ENCODE measurements at regions not wholly inside any gene's neighbourhood (a gene's known extent, or its start where the extent isn't known, plus 50 kb on each side); places are given as distances from the start of the nearest gene placed in this dataset.
"Not testable (repeated sequence)": the region's sequence is repeated elsewhere in the genome, so short reads cannot be mapped to it uniquely, and the experiment has no call there.

DNA sequence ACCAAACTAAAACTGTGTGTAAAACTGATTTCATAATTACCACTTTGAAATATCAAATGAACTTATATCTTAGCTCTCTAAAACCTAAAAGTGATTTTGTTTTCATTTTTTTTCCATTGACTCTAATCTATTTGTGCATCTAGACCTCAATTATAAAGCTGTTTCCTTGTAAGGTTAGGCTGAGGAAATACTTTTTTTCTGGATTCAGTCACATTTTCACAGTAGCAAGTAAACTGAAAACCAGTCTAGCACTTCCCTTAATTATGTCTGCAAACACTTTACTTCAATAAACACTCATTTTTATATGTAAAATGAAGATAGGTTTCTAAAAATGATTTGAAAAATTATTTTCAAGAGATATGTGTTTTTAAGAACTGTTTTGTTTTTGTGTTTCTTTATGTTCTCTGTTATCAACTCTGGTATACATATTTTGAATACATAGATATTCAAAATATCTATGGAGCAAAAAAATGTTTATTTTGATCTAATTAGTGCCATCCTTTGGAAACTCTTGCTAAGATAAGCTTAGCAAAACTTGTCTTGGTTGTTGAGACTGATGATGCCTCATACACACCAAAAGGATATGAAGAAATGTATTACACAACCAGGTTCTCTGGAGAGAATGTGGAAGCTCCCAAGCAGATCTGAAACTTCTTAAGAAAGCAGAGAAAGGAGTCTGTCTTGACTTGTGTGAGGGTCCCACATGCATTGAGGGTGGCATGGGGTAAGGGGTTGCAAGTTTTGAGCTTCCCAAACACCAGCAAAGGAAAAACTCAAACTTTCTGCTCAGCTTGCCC lies 1887.4 kb downstream of the PCDH9 start:
- DNase-seq: no peak

DNA sequence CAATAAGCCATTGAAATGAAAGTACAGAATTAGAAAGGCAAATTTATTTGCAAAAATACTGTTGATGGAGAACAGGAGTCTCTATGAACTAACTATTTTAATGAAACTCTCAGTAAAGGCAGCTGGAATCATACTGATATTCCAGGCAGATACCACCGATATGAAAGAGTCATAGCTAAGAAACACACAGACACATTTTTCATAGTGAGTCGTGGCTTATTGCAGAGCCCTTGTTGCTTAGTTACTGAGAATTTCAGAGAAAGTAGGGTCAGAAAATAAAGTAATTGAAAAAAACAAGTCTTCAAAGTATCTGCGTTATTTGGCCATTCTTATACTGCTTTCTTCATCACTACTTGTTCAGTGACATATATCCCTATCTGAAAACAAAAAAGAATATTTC lies 1890.9 kb downstream of the PCDH9 start:
- DNase-seq: no peak

DNA sequence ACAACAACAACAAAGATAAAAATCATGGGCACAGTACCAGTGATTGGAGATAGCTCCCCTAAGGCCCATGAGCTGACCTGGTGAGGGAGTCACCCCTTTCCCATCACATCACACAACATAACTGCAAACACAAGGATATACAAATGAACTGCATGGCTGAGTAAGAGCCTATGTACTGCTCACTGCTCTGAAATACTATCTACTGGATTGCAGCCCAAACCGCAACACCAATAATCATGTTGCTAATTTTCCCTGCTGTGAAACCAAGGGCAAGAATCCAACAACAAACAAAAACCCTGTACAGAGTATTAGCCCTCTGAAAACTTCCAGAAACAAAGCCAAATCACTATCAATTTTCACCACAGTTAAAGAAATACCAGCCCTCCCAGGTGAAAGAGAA lies 1893.2 kb downstream of the PCDH9 start:
- DNase-seq: no peak

DNA sequence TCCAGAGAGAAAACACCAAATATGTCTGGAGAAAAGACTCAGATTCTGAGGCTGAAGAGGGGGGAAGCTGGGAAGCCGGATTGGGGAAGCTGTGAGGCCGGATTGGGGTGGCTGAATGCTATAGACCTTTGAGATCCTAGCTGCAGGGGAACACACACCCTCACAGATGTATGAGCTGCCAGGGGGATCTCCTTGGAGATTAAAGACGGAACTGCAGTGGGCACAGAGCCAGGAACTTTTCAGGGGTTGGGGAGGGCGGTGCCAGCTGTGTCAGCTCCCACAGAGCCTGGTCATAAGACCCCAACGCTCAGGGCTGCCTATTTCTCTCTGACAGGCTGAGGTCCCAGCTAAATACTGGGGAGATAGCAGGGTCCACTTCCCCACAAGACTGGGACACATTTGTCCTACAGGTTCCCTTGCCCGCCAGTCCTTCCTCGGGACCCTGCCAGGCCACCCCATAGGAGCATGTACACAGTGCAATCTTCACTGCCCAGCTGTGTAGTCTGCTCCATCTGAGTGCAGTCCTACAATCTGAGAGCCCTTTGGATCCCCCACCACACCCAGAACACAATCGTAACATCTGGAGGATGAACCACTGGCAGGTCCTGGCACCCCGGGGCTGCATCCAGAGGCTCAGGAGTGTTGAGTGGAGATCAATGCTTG lies 1893.9 kb downstream of the PCDH9 start:
- DNase-seq: no peak

DNA sequence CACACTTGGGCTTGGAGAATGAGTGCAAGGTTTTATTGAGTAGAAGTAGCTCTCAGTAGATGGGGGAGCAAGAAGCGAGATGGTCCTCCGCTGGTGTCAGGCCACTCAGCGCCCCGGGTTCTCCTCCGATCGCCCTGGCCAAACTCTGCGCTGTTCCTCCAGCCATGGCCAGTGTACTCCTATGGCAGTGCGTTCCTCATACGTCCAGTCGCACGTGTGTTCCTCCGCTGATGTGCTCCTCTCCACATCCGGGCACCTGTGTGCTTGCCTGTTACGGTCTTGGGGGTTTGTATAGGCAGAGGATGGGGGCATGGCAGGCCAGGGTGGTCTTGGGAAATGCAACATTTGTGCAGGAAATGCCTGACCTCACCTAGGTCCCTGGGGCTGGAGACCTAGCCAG lies 1899.4 kb downstream of the PCDH9 start:
- DNase-seq: no peak

DNA sequence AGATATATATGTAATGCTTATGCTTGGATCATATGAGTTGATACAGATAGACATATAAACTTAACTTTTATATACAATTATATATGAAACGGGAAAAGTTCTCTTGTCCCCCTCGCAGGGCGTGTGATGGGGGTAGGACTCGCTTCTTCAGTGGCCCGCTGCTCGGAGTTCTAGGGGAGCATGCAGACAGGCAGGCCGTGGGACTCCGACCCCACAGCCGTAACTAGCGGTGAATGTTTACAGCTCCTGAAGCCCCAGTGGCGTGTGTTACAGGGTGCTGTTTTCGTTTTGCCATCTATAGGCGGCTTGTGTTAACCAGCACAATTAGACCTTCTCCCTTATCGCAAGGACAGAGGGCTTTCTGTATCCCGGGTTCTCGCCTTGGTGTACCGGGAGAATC lies 1899.8 kb downstream of the PCDH9 start:
- no peak for DNase-seq

DNA sequence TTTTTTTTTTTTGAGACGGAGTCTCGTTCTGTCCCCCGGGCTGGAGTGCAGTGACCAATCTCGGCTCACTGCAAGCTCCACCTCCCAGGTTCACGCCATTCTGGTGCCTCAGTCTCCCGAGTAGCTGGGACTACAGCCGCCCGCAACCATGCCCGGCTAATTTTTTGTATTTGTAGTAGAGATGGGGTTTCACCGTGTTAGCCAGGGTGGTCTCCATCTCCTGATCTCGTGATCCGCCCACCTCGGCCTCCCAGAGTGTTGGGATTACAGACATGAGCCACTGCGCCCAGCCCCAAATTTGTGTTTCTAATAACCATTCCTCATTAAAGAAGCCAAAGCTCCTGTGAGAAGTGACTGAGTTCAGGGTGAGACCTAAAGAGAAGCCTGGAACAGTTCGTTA lies 1906.9 kb downstream of the PCDH9 start:
- not testable (repeated sequence) for DNase-seq

DNA sequence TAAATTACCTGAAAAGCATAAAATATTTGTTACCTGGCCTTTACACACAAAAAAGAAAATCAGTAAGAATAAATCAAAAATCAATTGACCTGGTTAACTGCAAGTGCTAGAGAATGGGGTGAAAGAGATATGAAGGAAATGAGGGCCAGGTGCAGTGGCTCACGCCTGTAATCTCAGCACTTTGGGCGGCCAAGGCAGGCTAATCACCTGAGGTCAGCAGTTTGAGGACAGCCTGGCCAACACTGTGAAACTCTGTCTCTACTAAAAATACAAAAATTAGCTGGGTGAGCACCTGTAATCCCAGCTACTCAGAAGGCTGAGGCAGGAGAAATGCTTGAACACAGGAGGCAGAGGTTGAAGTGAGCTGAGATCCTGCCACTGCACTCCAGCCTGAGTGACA lies 1908.7 kb downstream of the PCDH9 start:
- DNase-seq: not testable (repeated sequence)

DNA sequence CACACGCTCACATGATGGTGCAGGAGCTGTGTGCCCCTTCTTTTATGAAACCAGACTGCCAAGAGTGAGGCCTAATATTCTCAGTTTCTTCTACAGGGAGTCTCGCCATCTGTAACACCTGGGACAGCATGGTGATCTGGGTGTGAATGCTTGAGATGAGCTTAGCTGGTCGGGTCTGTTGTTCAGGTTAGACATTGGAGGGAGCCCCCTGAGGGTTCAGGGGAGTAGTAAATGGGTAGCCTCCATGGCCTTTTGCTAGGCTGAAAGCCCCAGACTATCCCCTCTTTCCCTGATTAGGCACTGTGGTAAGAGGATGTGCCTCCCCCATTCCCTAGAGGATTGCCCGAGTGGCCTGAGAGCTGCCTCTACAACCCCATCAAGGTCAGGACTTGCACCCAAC lies 1916.1 kb downstream of the PCDH9 start:
- no peak for DNase-seq

DNA sequence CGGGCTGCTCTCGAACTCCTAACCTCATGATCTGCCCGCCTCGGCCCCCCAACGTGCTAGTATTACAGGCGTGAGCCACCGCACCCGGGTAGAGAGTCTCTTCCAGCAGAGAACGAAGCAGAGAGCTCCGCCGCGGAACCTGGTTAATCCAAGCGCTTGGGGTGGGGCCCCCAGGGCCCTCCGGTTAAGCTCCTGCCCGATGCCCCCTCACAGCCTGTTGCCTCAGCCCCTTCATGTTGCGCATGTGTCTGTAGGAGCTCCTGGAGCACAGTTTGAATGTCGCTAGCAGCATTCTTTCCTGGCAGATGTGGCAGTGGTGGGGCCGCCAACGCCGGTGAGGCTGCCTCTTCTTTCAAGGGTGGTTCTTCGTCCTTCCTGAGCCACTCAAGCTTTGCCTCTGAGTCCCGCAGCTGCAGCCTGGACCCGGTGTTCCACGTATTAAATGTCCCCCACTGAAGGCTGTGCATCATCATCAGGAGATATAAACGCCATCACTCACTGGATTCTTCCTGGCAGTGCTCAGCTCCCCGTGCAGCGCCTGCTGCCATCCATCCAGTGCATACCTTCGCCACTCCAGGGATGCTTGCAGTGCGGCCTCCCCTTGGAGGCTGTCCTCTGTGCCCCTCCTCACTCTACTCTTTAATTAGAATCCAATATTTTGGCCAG lies 1919.3 kb downstream of the PCDH9 start:
- no peak for DNase-seq

DNA sequence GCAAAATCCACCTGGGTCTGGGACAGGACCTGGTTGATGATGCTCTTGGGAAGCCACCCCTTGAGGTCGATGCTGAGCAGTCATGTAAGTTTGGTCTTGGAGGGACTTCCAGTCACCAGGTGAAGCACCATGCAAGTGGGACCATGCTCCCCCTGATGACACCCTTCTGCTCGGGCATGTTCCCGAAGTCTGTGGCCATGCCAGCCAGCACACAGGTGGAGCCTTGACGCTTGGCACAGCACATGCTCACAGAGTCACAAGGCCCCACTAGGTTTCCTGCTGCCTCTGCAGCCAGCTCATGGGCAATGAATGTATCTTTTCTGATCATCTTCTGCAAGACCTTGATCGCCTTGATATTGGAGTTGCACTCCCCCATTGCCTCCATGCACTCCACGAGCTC lies 1920.2 kb downstream of the PCDH9 start:
- DNase-seq: no peak

DNA sequence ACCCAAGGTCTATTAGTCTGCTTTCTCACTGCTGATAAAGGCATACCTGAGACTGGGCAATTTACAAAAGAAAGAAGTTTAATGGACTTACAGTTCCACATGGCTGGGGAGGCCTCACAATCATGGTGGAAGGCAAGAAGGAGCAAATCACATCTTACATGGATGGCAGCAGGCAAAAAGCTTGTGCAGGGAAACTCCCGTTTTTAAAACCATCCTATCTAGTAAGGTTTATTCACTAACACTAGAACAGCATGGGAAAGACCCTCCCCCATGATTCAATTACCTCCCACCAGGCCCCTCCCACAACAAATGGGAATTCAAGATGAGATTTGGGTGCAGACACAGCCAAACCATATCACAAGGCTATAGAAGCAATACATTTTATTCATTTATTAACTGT lies 1921.4 kb downstream of the PCDH9 start:
- not testable (repeated sequence) for DNase-seq

DNA sequence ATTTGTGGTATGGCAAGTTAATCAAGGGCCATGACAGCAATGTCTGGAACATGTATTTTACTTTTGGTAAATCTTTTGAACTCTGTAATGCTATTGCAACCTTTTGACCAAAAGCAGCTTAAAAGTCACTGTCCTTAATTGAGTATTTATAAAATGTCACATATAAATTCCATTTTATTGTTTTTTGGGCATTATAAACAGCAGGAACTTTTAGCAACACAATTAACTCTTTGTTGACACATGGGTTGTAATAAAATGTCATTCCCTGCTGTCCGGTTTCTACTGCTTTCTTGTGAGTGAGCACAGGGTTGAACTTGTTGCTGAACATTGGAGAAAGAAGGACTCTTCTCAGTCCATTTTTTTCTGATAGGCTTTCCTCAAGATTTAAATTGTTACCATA lies 1923.1 kb downstream of the PCDH9 start:
- no peak for DNase-seq

DNA sequence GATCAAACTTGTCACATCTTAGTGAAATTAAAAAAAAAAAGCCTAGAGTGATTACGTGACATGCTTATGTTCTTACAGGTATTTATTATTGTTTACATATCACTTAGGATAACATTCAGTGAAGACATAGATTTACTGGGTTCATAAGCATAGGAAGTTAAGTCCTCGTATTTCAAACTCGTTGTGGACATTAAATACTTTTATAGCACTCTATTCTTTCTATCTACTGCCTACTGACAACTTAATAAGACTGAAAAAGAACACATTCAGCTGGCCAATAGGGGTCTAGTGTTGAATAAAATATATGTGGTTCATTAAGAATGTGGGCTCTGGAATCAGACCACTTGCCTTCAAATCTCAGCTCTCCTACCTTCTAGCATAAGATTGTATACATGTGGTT lies 1927.4 kb downstream of the PCDH9 start:
- no peak for DNase-seq

DNA sequence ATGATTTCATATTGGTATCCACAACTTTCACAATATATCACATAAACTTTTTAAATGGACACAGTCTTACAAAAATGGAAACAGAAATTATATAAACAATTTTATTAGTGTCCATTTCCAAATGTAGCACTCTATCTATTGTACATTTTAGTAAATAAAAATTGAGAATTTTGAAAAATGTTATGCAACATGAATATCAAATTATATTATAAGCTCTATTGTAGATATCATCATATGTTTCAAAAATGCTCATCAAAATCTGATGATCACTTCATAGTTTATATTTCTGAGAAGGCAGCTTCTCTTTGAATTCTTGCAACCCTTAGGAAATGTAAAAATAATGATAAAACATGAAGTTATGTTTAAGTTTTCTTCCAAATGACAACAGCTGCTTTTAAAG lies 1928.6 kb downstream of the PCDH9 start:
- no peak for DNase-seq

DNA sequence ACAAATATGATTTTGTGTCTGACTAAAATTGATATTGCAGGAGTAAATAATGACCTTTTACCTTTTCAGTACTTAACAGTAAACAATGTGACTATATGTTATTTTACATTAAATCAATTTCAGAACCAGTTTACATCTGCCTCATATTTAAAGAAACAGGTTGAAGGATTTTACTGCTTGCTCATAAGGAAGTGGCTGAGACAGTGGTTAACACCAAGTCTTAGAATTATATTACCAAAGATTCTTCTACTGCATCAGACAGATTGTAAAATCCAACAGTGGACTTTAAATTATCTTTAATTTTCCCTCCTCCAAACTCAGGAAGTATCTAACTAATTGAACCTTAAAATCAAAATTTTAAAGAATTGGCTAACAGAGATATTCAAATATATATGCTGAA lies 1929.9 kb downstream of the PCDH9 start:
- DNase-seq: no peak

DNA sequence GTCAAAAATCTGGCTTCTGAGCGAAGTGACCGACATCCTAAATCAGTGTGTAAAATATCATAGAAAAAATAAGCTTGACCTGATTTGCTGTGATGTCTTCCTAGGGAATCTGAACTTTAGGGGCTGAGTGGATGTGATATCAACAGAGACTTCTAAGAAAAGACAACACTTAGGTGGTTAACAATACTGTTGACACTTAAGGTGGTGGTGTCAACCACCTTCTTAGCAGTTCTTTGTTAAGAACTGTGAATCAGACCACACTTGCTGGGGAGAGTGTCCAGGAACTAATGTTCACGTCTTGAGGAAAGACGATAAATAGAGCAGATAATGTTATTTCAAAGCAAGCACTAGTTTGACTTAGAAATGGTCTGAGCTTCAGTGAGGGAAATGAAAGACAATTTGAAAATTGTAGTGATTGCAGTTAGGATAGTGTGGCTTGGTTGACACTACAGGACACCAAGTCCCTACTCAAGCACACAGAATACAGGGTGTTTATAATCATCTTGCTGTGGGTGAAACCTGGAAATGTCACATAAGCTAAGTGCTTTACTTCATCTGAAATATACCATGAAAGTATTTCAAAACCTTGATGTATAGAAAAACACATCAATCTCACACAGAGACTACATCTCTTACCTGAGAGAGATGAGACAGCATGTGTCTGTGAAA lies 1936.5 kb downstream of the PCDH9 start:
- DNase-seq: no peak

DNA sequence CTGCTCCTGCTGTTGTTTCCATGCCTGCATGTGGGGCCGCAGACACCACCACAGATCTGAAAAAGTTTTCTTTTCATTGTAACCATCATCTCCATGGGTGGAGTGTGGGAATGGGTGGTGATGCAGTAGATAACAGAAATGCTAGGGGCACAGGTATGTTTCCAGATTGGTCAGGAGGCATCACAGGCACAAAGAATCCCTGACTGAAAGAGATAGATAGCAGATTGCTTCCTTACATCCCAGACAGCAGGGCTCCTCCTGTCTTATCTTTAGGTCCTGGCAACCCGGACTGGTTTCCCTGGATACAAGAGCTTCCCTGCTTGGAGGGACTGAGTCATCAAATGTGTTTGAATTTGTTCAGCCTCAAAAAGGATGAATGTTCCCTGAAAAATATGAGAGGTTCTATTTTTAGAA lies 1937.6 kb downstream of the PCDH9 start:
- DNase-seq: no peak

DNA sequence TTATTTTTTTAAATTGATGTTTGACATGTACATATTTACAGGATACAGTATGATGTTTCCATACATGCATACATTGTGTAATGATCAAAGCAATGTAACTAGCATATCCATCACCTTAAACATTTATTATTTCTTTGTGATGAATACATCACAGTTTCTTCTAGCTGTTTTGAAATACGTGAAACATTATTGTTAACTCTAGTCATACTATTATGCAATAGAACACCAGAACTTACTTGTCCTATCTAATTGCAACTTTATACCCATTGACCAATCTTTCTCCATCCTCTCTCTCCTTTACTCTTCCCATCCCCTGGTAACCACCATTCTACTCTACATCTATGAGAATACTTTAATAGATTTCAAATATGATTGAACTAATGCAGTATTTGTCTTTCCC lies 1942.7 kb downstream of the PCDH9 start:
- DNase-seq: no peak

DNA sequence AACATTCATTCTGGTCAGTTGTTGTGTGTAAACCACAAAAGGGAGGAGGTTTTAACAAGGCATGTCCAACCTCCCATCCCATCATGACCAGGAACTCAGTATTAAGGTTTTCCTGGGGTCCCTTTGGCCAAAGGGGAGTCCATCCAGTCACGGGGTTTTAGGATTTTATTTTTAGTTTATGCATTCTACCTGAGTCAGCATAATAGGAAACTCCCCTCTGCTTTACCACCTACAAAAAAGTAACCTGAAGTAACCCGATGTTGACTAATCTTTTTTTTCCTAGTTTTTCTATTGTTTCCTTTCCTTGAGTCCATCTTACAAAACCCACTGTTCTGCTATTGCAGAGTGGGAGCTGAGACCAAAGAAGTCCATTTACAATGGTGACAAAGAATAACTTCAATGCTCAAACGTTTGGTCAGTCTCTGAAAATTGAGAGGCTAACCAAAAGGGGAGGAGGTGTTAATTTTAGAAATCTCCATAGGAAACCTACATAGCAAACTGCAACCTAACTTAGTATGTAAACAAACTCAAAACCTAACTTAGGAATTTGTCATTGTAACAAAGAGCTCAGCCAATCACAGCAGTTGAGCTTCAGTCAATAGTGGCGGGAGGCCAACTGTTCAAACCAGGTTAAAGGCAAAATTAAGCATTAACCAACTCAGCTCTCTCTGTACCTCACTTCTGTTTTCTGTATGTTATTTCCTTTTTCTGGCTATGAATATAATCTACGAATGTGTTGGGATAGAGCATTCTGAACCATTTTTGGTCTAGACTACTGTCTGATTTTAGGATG lies 1954.1 kb downstream of the PCDH9 start:
- DNase-seq: no peak

DNA sequence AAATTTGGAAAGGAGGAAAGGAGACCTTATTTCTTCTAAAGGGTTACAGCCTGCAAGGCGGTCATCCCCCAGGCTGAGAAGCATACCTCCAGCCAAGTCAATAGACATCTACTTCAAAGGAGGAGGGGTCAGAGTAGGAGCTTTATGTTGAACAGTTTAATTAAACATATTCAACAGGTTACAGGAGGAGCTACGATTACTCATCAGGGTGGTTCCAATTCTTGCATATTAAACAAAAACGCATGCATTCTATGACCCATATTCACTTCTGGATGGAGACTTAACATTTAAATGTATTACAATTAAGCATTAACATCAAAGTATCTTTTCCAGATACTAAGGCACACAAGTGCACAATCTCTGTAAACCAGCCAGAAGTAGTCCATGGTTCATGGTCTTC lies 1955.0 kb downstream of the PCDH9 start:
- DNase-seq: no peak

DNA sequence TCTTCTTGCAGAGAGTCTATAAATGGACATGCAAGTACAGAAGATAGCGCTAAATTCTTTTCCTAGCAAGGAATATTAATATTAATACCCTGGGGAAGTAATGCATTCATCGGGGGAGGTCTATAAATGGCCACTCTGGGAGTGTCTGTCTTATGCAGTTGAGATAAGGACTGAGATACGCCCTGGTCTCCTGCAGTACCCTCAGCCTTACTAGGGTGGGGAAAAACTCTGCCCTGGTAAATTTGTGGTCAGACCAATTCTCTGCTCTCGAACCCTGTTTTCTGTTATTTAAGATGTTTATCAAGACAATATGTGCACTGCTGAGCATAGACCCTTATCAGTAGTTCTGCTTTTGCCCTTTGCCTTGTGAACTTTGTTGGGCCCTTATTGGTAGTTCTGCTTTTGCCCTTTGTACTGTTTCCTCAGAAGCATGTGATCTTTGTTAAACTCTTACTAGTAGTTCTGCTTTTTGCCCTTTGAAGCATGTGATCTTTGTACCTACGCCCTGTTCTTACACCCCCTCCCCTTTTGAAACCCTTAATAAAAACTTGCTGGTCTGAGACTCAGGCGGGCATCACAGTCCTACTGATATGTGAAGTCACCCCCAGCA lies 1956.2 kb downstream of the PCDH9 start:
- not testable (repeated sequence) for DNase-seq

Data from activated gamma-delta T cell (primary cell).